IPS DF 19.7 (cell line): ENCODE measurements at regions not wholly inside any gene's neighbourhood (a gene's known extent, or its start where the extent isn't known, plus 50 kb on each side); places are given as distances from the start of the nearest gene placed in this dataset.

Source experiments
- DNase-seq: peaks from one replicate; pipeline ENCODE4 v3.0.0-alpha.2; 2013; ENCODE audit warnings: low read depth, low spot score

- DNase-seq: no peak
Observed at GRCh38 chr14:22478670-22479069, 110.4 kb downstream of the DAD1 start.

GRCh38 chr14:22478247-22478646 lies 110.8 kb downstream of the DAD1 start:
- DNase-seq: no peak

- no peak for DNase-seq
Observed at GRCh38 chr14:22477569-22478194, 111.3 kb downstream of the DAD1 start.

- DNase-seq: no peak
Observed at GRCh38 chr14:22476887-22477286, 112.1 kb downstream of the DAD1 start.

GRCh38 chr14:22476005-22476751 lies 112.8 kb downstream of the DAD1 start:
- DNase-seq: no peak

GRCh38 chr14:22475381-22475780 lies 113.6 kb downstream of the DAD1 start:
- no peak for DNase-seq

GRCh38 chr14:22474730-22475351 lies 114.2 kb downstream of the DAD1 start:
- no peak for DNase-seq

GRCh38 chr14:22472935-22473854 lies 115.8 kb downstream of the DAD1 start:
- peak; percentile 20 for DNase-seq

GRCh38 chr14:22472466-22472865 lies 116.6 kb downstream of the DAD1 start:
- DNase-seq: no peak

- DNase-seq: peak; percentile 9
Observed at GRCh38 chr14:22471545-22472121, 117.4 kb downstream of the DAD1 start.

GRCh38 chr14:22469538-22470303 lies 119.3 kb downstream of the DAD1 start:
- DNase-seq: no peak

- DNase-seq: no peak
Observed at GRCh38 chr14:22468830-22469229, 120.2 kb downstream of the DAD1 start.

- no peak for DNase-seq
Observed at GRCh38 chr14:22466491-22466890, 122.5 kb downstream of the DAD1 start.

- no peak for DNase-seq
Observed at GRCh38 chr14:22465201-22465840, 123.7 kb downstream of the DAD1 start.

GRCh38 chr14:22464422-22465142 lies 124.4 kb downstream of the DAD1 start:
- DNase-seq: no peak

GRCh38 chr14:22463763-22464173 lies 125.3 kb downstream of the DAD1 start:
- DNase-seq: no peak

- DNase-seq: no peak
Observed at GRCh38 chr14:22462923-22463322, 126.1 kb downstream of the DAD1 start.

GRCh38 chr14:22460461-22461195 lies 128.4 kb downstream of the DAD1 start:
- DNase-seq: no peak

GRCh38 chr14:22458737-22459136 lies 130.3 kb downstream of the DAD1 start:
- no peak for DNase-seq
